Neutrophil (primary cell): ENCODE measurements at regions not wholly inside any gene's neighbourhood (a gene's known extent, or its start where the extent isn't known, plus 50 kb on each side); places are given as distances from the start of the nearest gene placed in this dataset.

Experiments
- H3K27ac ChIP-seq: fragments of 200-600 bp; sonication (generic); 2 replicates; pipeline ENCODE4 v1.5.1; 2016; ENCODE audit warnings: mild to moderate bottlenecking, moderate library complexity
- H3K27me3 ChIP-seq: fragments of 200-600 bp; sonication (generic); 2 replicates; pipeline ENCODE4 v1.6.0; 2016; ENCODE audit warnings: mild to moderate bottlenecking
- H3K36me3 ChIP-seq: fragments of 200-600 bp; sonication (generic); 2 replicates; pipeline ENCODE4 v1.5.1; 2017
- H3K4me1 ChIP-seq, 2 experiments: fragments of 200-600 bp in 1 of 2; sonication (generic) in 1 of 2; 1 replicate in 1 of 2; 2 replicates in 1 of 2; pipeline versions ENCODE4 v1.5.1 to v1.6.1; 2013 to 2016; ENCODE audit warnings: low read depth in 1 of 2, low read length in 1 of 2, mild to moderate bottlenecking in 1 of 2, moderate library complexity in 1 of 2; ENCODE audit not compliant: control insufficient read depth in 1 of 2, insufficient read depth in 1 of 2
- H3K4me3 ChIP-seq, 2 experiments: fragments of 200-600 bp in 1 of 2; sonication (generic) in 1 of 2; 1 replicate in 1 of 2; 2 replicates in 1 of 2; pipeline ENCODE4 v1.5.1; 2013 to 2016; ENCODE audit warnings: low read depth in 1 of 2, low read length in 1 of 2, mild to moderate bottlenecking in 1 of 2, moderate library complexity in 1 of 2
- H3K9me3 ChIP-seq: fragments of 200-600 bp; sonication (generic); 2 replicates; pipeline ENCODE4 v1.5.1; 2016
- CTCF ChIP-seq: fragments of 200-600 bp; sonication (generic); IDR thresholded peaks from 2 replicates; pipeline ENCODE4 v1.5.1; 2016; ENCODE audit warnings: antibody characterized with exemption

- no peak for TF ChIP-seq CTCF
- Histone ChIP-seq H3K4me1 (no peaks in the 10 kb centered on the region), H3K9me3 (no peaks in the 10 kb centered on the region), H3K27ac (no peak overlapping the region), H3K4me3 (no peak overlapping the region), H3K36me3 (no peaks in the 10 kb centered on the region), H3K27me3 (no peaks in the 10 kb centered on the region)
Measured at GRCh38 chr15:26378304-26378703, 394.6 kb downstream of the GABRB3 start.

GRCh38 chr15:26376243-26376642, 396.6 kb downstream of the GABRB3 start:
- H3K36me3 ChIP-seq: no peaks in the 10 kb centered on the region
- H3K4me3 ChIP-seq: no peak overlapping the region
- H3K9me3 ChIP-seq: no peaks in the 10 kb centered on the region
- no peak overlapping the region for H3K27ac ChIP-seq
- H3K27me3 ChIP-seq: no peaks in the 10 kb centered on the region
- TF ChIP-seq CTCF: no peak
- no peaks in the 10 kb centered on the region for H3K4me1 ChIP-seq

GRCh38 chr15:26374806-26375205, 398.1 kb downstream of the GABRB3 start:
- no peak for TF ChIP-seq CTCF
- no peak overlapping the region for H3K27ac ChIP-seq
- H3K4me1 ChIP-seq: no peaks in the 10 kb centered on the region
- no peaks in the 10 kb centered on the region for H3K36me3 ChIP-seq
- no peaks in the 10 kb centered on the region for H3K27me3 ChIP-seq
- no peak overlapping the region for H3K4me3 ChIP-seq
- no peaks in the 10 kb centered on the region for H3K9me3 ChIP-seq

- H3K27ac ChIP-seq: no peak overlapping the region
- no peaks in the 10 kb centered on the region for H3K9me3 ChIP-seq
- no peak overlapping the region for H3K4me3 ChIP-seq
- no peaks in the 10 kb centered on the region for H3K4me1 ChIP-seq
- H3K27me3 ChIP-seq: no peaks in the 10 kb centered on the region
- no peak for TF ChIP-seq CTCF
- H3K36me3 ChIP-seq: no peaks in the 10 kb centered on the region
Measured at GRCh38 chr15:26372706-26373105, 400.2 kb downstream of the GABRB3 start.

GRCh38 chr15:26365077-26365476, 407.8 kb downstream of the GABRB3 start:
- Histone ChIP-seq H3K4me3 (no peak overlapping the region), H3K27ac (no peak overlapping the region), H3K27me3 (no peaks in the 10 kb centered on the region), H3K9me3 (no peaks in the 10 kb centered on the region), H3K36me3 (no peaks in the 10 kb centered on the region), H3K4me1 (no peaks in the 10 kb centered on the region)
- no peak for TF ChIP-seq CTCF

- H3K4me3 ChIP-seq: no peak overlapping the region
- H3K27ac ChIP-seq: no peak overlapping the region
- no peaks in the 10 kb centered on the region for H3K27me3 ChIP-seq
- H3K9me3 ChIP-seq: no peaks in the 10 kb centered on the region
- TF ChIP-seq CTCF: no peak
- H3K36me3 ChIP-seq: no peaks in the 10 kb centered on the region
- no peaks in the 10 kb centered on the region for H3K4me1 ChIP-seq
Measured at GRCh38 chr15:26359855-26360254, 413.0 kb downstream of the GABRB3 start.
